SU-DHL-6 (cell line): ENCODE measurements at regions not wholly inside any gene's neighbourhood (a gene's known extent, or its start where the extent isn't known, plus 50 kb on each side); places are given as distances from the start of the nearest gene placed in this dataset.

Source experiments
- H2AFZ ChIP-seq: fragments of 200-600 bp; sonication (generic); 2 replicates; pipeline ENCODE4 v1.6.1; 2014; ENCODE audit warnings: low read depth, mild to moderate bottlenecking, moderate library complexity, mixed read lengths, antibody characterized with exemption, low read length; ENCODE audit not compliant: severe bottlenecking
- H3F3A ChIP-seq: fragments of 200-600 bp; shearing (Covaris generic); 2 replicates; pipeline ENCODE4 v1.6.0; 2016; ENCODE audit warnings: antibody characterized with exemption, mild to moderate bottlenecking; ENCODE audit not compliant: insufficient read depth
- H3K27ac ChIP-seq: fragments of 200-600 bp; sonication (generic); 2 replicates; pipeline ENCODE4 v1.5.1; 2016; ENCODE audit warnings: low read depth, mild to moderate bottlenecking, low read length, moderate library complexity, mixed read lengths
- H3K27me3 ChIP-seq: fragments of 200-600 bp; sonication (generic), shearing (Covaris generic); 2 replicates; pipeline ENCODE4 v1.6.0; 2014; ENCODE audit warnings: mild to moderate bottlenecking, low read length
- H3K36me3 ChIP-seq: fragments of 200-600 bp; sonication (generic); 2 replicates; pipeline ENCODE4 v1.6.1; 2014; ENCODE audit warnings: mild to moderate bottlenecking, low read length, mixed read lengths
- H3K4me2 ChIP-seq: fragments of 300-600, 200-600 bp; shearing (Covaris generic), sonication (generic); 2 replicates; pipeline ENCODE4 v1.6.0; 2014; ENCODE audit warnings: low read length, low read depth, mild to moderate bottlenecking; ENCODE audit not compliant: poor library complexity, severe bottlenecking
- H3K4me3 ChIP-seq: fragments of 200-600 bp; sonication (generic); 2 replicates; pipeline ENCODE4 v1.5.1; 2014; ENCODE audit warnings: antibody characterized with exemption, low read length, mild to moderate bottlenecking, mixed read lengths; ENCODE audit not compliant: insufficient read depth, poor library complexity, severe bottlenecking
- H3K79me2 ChIP-seq: fragments of 200-600 bp; sonication (generic); 2 replicates; pipeline ENCODE4 v1.6.1; 2014; ENCODE audit warnings: mild to moderate bottlenecking, low read length, moderate library complexity; ENCODE audit not compliant: insufficient read depth
- H3K9ac ChIP-seq: fragments of 200-600 bp; sonication (generic); 2 replicates; pipeline ENCODE4 v1.7.0; 2014; ENCODE audit warnings: mild to moderate bottlenecking, low read length
- H3K9me2 ChIP-seq: fragments of 200-600 bp; sonication (generic); replicated peaks from 2 replicates; pipeline ENCODE4 v1.6.1; 2014; ENCODE audit warnings: low read length; ENCODE audit not compliant: insufficient read depth
- H3K9me3 ChIP-seq: fragments of 200-600 bp; sonication (generic); 2 replicates; pipeline ENCODE4 v1.6.1; 2014; ENCODE audit warnings: low read length, mixed read lengths; ENCODE audit not compliant: insufficient read depth
- H4K20me1 ChIP-seq: fragments of 200-600 bp; sonication (generic); 2 replicates; pipeline ENCODE4 v1.6.1; 2014; ENCODE audit warnings: low read depth, mild to moderate bottlenecking, antibody characterized with exemption, low read length, moderate library complexity, mixed read lengths
- CTCF ChIP-seq: fragments of 200-600 bp; sonication (generic); IDR thresholded peaks from one replicate; pipeline ENCODE4 v1.5.1; 2017; ENCODE audit warnings: antibody characterized with exemption, mild to moderate bottlenecking, low read length, moderate library complexity; ENCODE audit not compliant: insufficient read depth, poor library complexity, severe bottlenecking
- EZH2phosphoT487 ChIP-seq: fragments of 200-600 bp; sonication (generic), shearing (Covaris generic); conservative IDR thresholded peaks from 2 replicates; pipeline ENCODE4 v1.6.1; 2018; ENCODE audit warnings: mild to moderate bottlenecking, antibody characterized with exemption, low read length, moderate library complexity, mixed read lengths

- Histone ChIP-seq H3K9me3 (no peaks in the 10 kb centered on the region), H3K4me3 (no peak overlapping the region), H3K36me3 (no peaks in the 10 kb centered on the region), H4K20me1 (no peaks in the 10 kb centered on the region), H3K9me2 (no peaks in the 10 kb centered on the region), H3K9ac (no peak overlapping the region), H3K27me3 (no peaks in the 10 kb centered on the region), H3K79me2 (no peaks in the 10 kb centered on the region), H3K27ac (no peak overlapping the region), H2AFZ (no peak overlapping the region), H3K4me2 (no peak overlapping the region), H3F3A (peaks cover 14% of the 10 kb centered on the region)
- TF ChIP-seq EZH2phosphoT487 (no peak), CTCF (no peak)
Measured at GRCh38 chr5:4704951-4705350, 435.2 kb upstream of the ADAMTS16 start.

GRCh38 chr5:4716781-4717180 lies 423.3 kb upstream of the ADAMTS16 start:
- TF ChIP-seq EZH2phosphoT487 (no peak), CTCF (no peak)
- H3K9me2 ChIP-seq: no peaks in the 10 kb centered on the region
- peak overlapping the region; percentile 28 for H3K4me2 ChIP-seq
- peak overlapping the region; percentile 25 for H3K27ac ChIP-seq
- H3K9me3 ChIP-seq: peaks cover 4% of the 10 kb centered on the region; the same call in 1 of the 2 replicates
- no peaks in the 10 kb centered on the region for H3K79me2 ChIP-seq
- no peak overlapping the region for H3K9ac ChIP-seq
- peak overlapping the region; percentile 19 for H2AFZ ChIP-seq
- 0 out of 2 replicates have a peak, but pooled peaks cover 4% of the 10 kb centered on the region for H3K36me3 ChIP-seq
- H3K27me3 ChIP-seq: no peaks in the 10 kb centered on the region
- no peaks in the 10 kb centered on the region for H3F3A ChIP-seq
- H3K4me3 ChIP-seq: no peak overlapping the region
- no peaks in the 10 kb centered on the region for H4K20me1 ChIP-seq

GRCh38 chr5:4717446-4717845 lies 422.7 kb upstream of the ADAMTS16 start:
- H4K20me1 ChIP-seq: no peaks in the 10 kb centered on the region
- no peaks in the 10 kb centered on the region for H3K9me2 ChIP-seq
- H3K27ac ChIP-seq: peak overlapping the region; percentile 25
- H2AFZ ChIP-seq: peak overlapping the region; percentile 19
- no peaks in the 10 kb centered on the region for H3K27me3 ChIP-seq
- H3F3A ChIP-seq: no peaks in the 10 kb centered on the region
- TF ChIP-seq EZH2phosphoT487 (no peak), CTCF (no peak)
- H3K36me3 ChIP-seq: 0 out of 2 replicates have a peak, but pooled peaks cover 4% of the 10 kb centered on the region
- no peak overlapping the region for H3K9ac ChIP-seq
- no peaks in the 10 kb centered on the region for H3K79me2 ChIP-seq
- peaks cover 4% of the 10 kb centered on the region; the same call in 1 of the 2 replicates for H3K9me3 ChIP-seq
- no peak overlapping the region for H3K4me3 ChIP-seq
- peak overlapping the region; percentile 28 for H3K4me2 ChIP-seq
